Peyer's patch (tissue), 4 donors: ENCODE measurements at regions not wholly inside any gene's neighbourhood (a gene's known extent, or its start where the extent isn't known, plus 50 kb on each side); places are given as distances from the start of the nearest gene placed in this dataset.

Experiments
- POLR2A ChIP-seq, 2 donors: fragments of 450-650 bp; IDR thresholded peaks; one replicate each; pipeline ENCODE4 v1.5.1; 2017; ENCODE audit warnings: antibody characterized with exemption in 2 of 2, mild to moderate bottlenecking in 2 of 2, moderate library complexity in 2 of 2
- TF ChIP-seq, protein P1 (sequence below), 6 experiments: fragments of 450-650 bp in 4 of 6; fragments of 200-600 bp in 2 of 6; sonication (generic) in 1 of 6; IDR thresholded peaks; one replicate each; pipeline ENCODE4 v1.5.1; 2017 to 2019; ENCODE audit warnings: antibody characterized with exemption in 6 of 6, mild to moderate bottlenecking in 3 of 6, moderate library complexity in 1 of 6

DNA sequence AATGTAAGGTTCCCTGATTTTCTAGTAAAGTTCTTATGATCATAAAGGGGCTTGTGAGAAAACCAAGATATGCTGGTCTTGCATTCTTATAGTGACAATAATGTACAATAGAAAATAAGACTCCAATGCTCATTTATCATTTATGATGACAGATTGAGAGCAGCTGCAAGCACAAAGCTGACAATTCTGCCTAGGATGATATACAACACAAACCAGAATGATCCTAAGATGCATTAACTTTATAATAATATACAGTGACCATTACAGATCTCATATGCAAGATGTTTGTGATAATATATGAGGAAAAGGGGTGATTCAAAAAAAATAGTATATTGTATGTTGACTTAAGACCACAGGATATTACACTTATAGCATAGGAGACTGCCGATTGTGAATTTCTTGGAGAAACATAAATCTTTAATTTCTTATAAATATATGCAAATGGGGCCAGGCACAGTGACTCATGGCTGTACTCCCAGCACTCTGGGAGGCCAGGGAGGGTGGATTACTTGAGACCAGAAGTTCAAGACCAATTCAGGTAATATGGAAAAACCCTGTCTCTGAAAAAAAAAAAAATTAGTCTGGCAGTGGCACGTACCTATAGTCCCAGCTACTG lies 387.0 kb downstream of the ZBBX start:
- TF ChIP-seq, protein P1, sequence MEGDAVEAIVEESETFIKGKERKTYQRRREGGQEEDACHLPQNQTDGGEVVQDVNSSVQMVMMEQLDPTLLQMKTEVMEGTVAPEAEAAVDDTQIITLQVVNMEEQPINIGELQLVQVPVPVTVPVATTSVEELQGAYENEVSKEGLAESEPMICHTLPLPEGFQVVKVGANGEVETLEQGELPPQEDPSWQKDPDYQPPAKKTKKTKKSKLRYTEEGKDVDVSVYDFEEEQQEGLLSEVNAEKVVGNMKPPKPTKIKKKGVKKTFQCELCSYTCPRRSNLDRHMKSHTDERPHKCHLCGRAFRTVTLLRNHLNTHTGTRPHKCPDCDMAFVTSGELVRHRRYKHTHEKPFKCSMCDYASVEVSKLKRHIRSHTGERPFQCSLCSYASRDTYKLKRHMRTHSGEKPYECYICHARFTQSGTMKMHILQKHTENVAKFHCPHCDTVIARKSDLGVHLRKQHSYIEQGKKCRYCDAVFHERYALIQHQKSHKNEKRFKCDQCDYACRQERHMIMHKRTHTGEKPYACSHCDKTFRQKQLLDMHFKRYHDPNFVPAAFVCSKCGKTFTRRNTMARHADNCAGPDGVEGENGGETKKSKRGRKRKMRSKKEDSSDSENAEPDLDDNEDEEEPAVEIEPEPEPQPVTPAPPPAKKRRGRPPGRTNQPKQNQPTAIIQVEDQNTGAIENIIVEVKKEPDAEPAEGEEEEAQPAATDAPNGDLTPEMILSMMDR (IDR thresholded peaks at IDR 0.05) = no peak
- no peak for TF ChIP-seq POLR2A (IDR thresholded peaks at IDR 0.05)
